ENCODE measurements at regions not wholly inside any gene's neighbourhood (a gene's known extent, or its start where the extent isn't known, plus 50 kb on each side); places are given as distances from the start of the nearest gene placed in this dataset.

GRCh38 chr10:117734731-117735405 lies 192.3 kb downstream of the EMX2 start:
- Histone ChIP-seq H3F3A (ENCODE audit: insufficient read depth, low read length) (no peaks in the 10 kb centered on the region), H3K9me2 (ENCODE audit: low read depth, low read length) (no peaks in the 10 kb centered on the region), H3K36me3 (ENCODE audit: insufficient read depth, low read length) (no peaks in the 10 kb centered on the region), H3K27me3 (ENCODE audit: insufficient read depth, low read length) (no peaks in the 10 kb centered on the region), H3K4me3 (ENCODE audit: low read depth, low read length, poor library complexity, severe bottlenecking) (no peak overlapping the region), H3K79me2 (ENCODE audit: insufficient read depth, low read length) (no peaks in the 10 kb centered on the region), H2AFZ (ENCODE audit: low read length) (no peak overlapping the region), H4K20me1 (ENCODE audit: insufficient read depth, low read length) (no peaks in the 10 kb centered on the region), H3K9ac (ENCODE audit: low read length) (no peak overlapping the region), H3K4me2 (ENCODE audit: low read length) (no peak overlapping the region), H3K9me3 (ENCODE audit: low read length) (no peaks in the 10 kb centered on the region), H3K27ac (ENCODE audit: low read depth, low read length, poor library complexity, severe bottlenecking) (no peak overlapping the region), H3K4me1 (ENCODE audit: insufficient read depth, low read length, severe bottlenecking) (no peaks in the 10 kb centered on the region)
- TF ChIP-seq CTCF (IDR thresholded peaks at IDR 0.05; ENCODE audit: low read length), result no peak
- TF ChIP-seq EZH2 (IDR thresholded peaks at IDR 0.05; ENCODE audit: borderline replicate concordance, low read length), result no peak

- no peaks in the 10 kb centered on the region for H3K27me3 ChIP-seq (ENCODE audit: insufficient read depth, low read length)
- H3K36me3 ChIP-seq (ENCODE audit: insufficient read depth, low read length), result no peaks in the 10 kb centered on the region
- no peaks in the 10 kb centered on the region for H3K9me2 ChIP-seq (ENCODE audit: low read depth, low read length)
- H3K9me3 ChIP-seq (ENCODE audit: low read length), result no peaks in the 10 kb centered on the region
- H3K4me1 ChIP-seq (ENCODE audit: insufficient read depth, low read length, severe bottlenecking), result no peaks in the 10 kb centered on the region
- no peak overlapping the region for H3K27ac ChIP-seq (ENCODE audit: low read depth, low read length, poor library complexity, severe bottlenecking)
- H3F3A ChIP-seq (ENCODE audit: insufficient read depth, low read length), result no peaks in the 10 kb centered on the region
- no peak overlapping the region for H3K4me2 ChIP-seq (ENCODE audit: low read length)
- H3K9ac ChIP-seq (ENCODE audit: low read length), result no peak overlapping the region
- H3K4me3 ChIP-seq (ENCODE audit: low read depth, low read length, poor library complexity, severe bottlenecking), result no peak overlapping the region
- H4K20me1 ChIP-seq (ENCODE audit: insufficient read depth, low read length), result no peaks in the 10 kb centered on the region
- H2AFZ ChIP-seq (ENCODE audit: low read length), result no peak overlapping the region
- H3K79me2 ChIP-seq (ENCODE audit: insufficient read depth, low read length), result no peaks in the 10 kb centered on the region
- TF ChIP-seq EZH2 (IDR thresholded peaks at IDR 0.05; ENCODE audit: borderline replicate concordance, low read length) (no peak), CTCF (IDR thresholded peaks at IDR 0.05; ENCODE audit: low read length) (no peak)
These were observed 194.1 kb downstream of the EMX2 start for GRCh38 chr10:117736655-117737054.

- TF ChIP-seq EZH2 (IDR thresholded peaks at IDR 0.05; ENCODE audit: borderline replicate concordance, low read length) (no peak), CTCF (IDR thresholded peaks at IDR 0.05; ENCODE audit: low read length) (no peak)
- Histone ChIP-seq H3K27me3 (ENCODE audit: insufficient read depth, low read length) (peaks cover 5% of the 10 kb centered on the region; the same call in 1 of the 2 replicates), H3F3A (ENCODE audit: insufficient read depth, low read length) (no peaks in the 10 kb centered on the region), H3K27ac (ENCODE audit: low read depth, low read length, poor library complexity, severe bottlenecking) (no peak overlapping the region), H3K4me3 (ENCODE audit: low read depth, low read length, poor library complexity, severe bottlenecking) (no peak overlapping the region), H3K9me3 (ENCODE audit: low read length) (no peaks in the 10 kb centered on the region), H3K9me2 (ENCODE audit: low read depth, low read length) (no peaks in the 10 kb centered on the region), H4K20me1 (ENCODE audit: insufficient read depth, low read length) (no peaks in the 10 kb centered on the region), H3K4me1 (ENCODE audit: insufficient read depth, low read length, severe bottlenecking) (no peaks in the 10 kb centered on the region), H3K9ac (ENCODE audit: low read length) (no peak overlapping the region), H3K4me2 (ENCODE audit: low read length) (no peak overlapping the region), H3K36me3 (ENCODE audit: insufficient read depth, low read length) (no peaks in the 10 kb centered on the region), H2AFZ (ENCODE audit: low read length) (no peak overlapping the region), H3K79me2 (ENCODE audit: insufficient read depth, low read length) (no peaks in the 10 kb centered on the region)
These were observed 197.5 kb downstream of the EMX2 start for GRCh38 chr10:117740088-117740487.

All from OCI-LY1 (cell line).